CD4-positive, alpha-beta T cell (primary cell): ENCODE measurements at regions not wholly inside any gene's neighbourhood (a gene's known extent, or its start where the extent isn't known, plus 50 kb on each side); places are given as distances from the start of the nearest gene placed in this dataset.
A peak's percentile ranks its signal among the peaks of the same experiment; 100 is the strongest.
"Not testable (repeated sequence)": the region's sequence is repeated elsewhere in the genome, so short reads cannot be mapped to it uniquely, and the experiment has no call there.

Experiments used
- ATAC-seq: fragments of 200-7000 bp; cut with Tn5 transposase; one replicate; pipeline ENCODE4 v1.10.0; 2022; ENCODE audit warnings: mild to moderate bottlenecking; ENCODE audit not compliant: poor library complexity
- CTCF ChIA-PET: fragments of 350-600 bp; sonication (Branson Sonifier 250); formaldehyde crosslinking; loops from one replicate; lab custom pipeline; 2021; ENCODE audit warnings: antibody characterized with exemption, inconsistent platforms; lab: Charles Lee
- POLR2A ChIA-PET: fragments of 350-600 bp; sonication (Branson Sonifier 250); formaldehyde crosslinking; loops from one replicate; lab custom pipeline; 2021; ENCODE audit warnings: antibody characterized with exemption, inconsistent platforms; lab: Charles Lee
- DNase-seq, 14 experiments: peaks; one replicate each; pipeline ENCODE4 v3.0.0-alpha.2; 2013 to 2020; ENCODE audit warnings: mixed read lengths in 2 of 14
- H3K27ac ChIP-seq, 2 donors: one replicate each; pipeline versions ENCODE4 v1.5.1 to v1.7.0; 2013; ENCODE audit warnings: low read length in 2 of 2, low read depth in 1 of 2, mild to moderate bottlenecking in 1 of 2
- H3K27me3 ChIP-seq, 2 experiments: 1 replicate in 1 of 2; 2 replicates in 1 of 2; pipeline versions ENCODE4 v1.6.1 to v1.7.0; 2013; ENCODE audit warnings: low read length in 2 of 2, control low read depth in 1 of 2, mild to moderate bottlenecking in 1 of 2, moderate library complexity in 1 of 2; ENCODE audit not compliant: insufficient read depth in 2 of 2, control insufficient read depth in 1 of 2
- H3K36me3 ChIP-seq: one replicate; pipeline ENCODE4 v1.6.1; 2013; ENCODE audit warnings: low read length, control low read depth; ENCODE audit not compliant: insufficient read depth
- H3K4me1 ChIP-seq: one replicate; pipeline ENCODE4 v1.6.1; 2013; ENCODE audit warnings: low read length, control low read depth; ENCODE audit not compliant: insufficient read depth
- H3K4me3 ChIP-seq: one replicate; pipeline ENCODE4 v1.5.1; 2013; ENCODE audit warnings: mild to moderate bottlenecking, low read length, moderate library complexity
- H3K9me3 ChIP-seq, 2 experiments: 1 replicate in 1 of 2; 2 replicates in 1 of 2; pipeline versions ENCODE4 v1.6.1 to v1.7.0; 2013; ENCODE audit warnings: low read length in 2 of 2, mild to moderate bottlenecking in 2 of 2, control low read depth in 1 of 2, moderate library complexity in 1 of 2; ENCODE audit not compliant: control insufficient read depth in 1 of 2, insufficient read depth in 1 of 2
- H3K27ac Mint-ChIP-seq: one replicate; pipeline ENCODE4 v1.8.0; 2020; ENCODE audit warnings: mixed read lengths
- H3K27me3 Mint-ChIP-seq: one replicate; pipeline ENCODE4 v1.8.0; 2021; ENCODE audit warnings: mixed read lengths
- H3K36me3 Mint-ChIP-seq: one replicate; pipeline ENCODE4 v1.8.0; 2021; ENCODE audit warnings: low read depth, mixed read lengths
- H3K4me1 Mint-ChIP-seq: one replicate; pipeline ENCODE4 v1.8.0; 2021; ENCODE audit warnings: low read depth, mixed read lengths
- H3K4me3 Mint-ChIP-seq: one replicate; pipeline ENCODE4 v1.8.0; 2020; ENCODE audit warnings: mild to moderate bottlenecking, mixed read lengths
- H3K9me3 Mint-ChIP-seq: one replicate; pipeline ENCODE4 v1.8.0; 2020; ENCODE audit warnings: mixed read lengths
- intact Hi-C, 2 experiments: fragments of 100-400 bp; cut with DNase I in 1 of 2; cut with micrococcal nuclease in 1 of 2; formaldehyde crosslinking; loops; one replicate each; pipeline versions ENCODE4 v1.15.1 to v1.9.0; 2023 to 2025; cut with DNase I, micrococcal nuclease
- TF ChIP-seq, protein P1 (sequence below): fragments of 200-600 bp; IDR thresholded peaks from one replicate; pipeline ENCODE4 v1.8.0; 2022; ENCODE audit warnings: antibody characterized with exemption, mild to moderate bottlenecking

DNA sequence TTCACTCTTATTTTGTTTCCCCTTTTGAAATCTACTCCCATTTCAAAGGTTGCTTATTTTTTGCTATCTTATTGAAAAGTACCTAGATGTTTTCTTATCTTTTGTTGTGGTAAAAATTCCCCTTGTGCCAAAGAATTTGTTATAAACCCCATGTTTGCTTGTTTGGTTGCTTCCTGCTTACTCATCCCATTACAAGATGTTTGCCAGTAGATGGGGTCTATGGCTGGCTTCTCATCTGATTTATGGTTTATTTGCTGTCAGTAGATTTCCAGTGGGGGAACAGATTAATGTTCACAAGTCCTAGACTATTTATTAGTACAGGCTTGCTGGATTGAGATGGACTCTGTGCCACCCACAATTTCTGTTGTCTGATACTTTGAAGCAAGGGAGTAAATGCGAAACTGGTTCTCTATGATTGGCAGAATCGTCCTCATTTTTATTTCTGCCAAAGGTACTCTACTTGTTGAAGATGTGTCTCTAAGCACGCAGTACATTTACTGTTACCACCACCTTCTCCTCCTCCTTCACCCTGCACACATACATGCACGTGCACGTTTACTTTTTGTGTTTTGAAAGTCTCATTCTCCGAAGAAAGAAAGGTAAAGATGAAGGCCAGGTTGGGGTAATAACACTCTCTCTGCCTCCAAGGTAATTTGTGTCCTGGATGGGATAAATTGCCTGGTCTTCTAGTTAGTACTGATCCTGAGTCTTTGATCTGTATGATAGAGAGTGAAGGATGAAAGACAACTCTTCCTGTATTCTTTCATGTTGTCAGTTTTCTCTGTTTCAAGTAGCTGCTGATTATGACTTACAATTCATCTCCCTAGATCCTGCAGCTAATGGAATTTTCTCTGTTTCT lies 117.2 kb upstream of the ATP2B1 start:
- Mint-ChIP-seq H3K36me3 (no peaks in the 10 kb centered on the region), H3K9me3 (no peaks in the 10 kb centered on the region), H3K27ac (no peak overlapping the region), H3K27me3 (no peaks in the 10 kb centered on the region), H3K4me3 (no peak overlapping the region), H3K4me1 (peaks cover 14% of the 10 kb centered on the region)
- H3K27me3 ChIP-seq, result no peaks in the 10 kb centered on the region
- peak in 3 of 14 experiments; percentile 13 to 52 (median 46) for DNase-seq
- no peaks in the 10 kb centered on the region for H3K36me3 ChIP-seq
- TF ChIP-seq, protein P1, sequence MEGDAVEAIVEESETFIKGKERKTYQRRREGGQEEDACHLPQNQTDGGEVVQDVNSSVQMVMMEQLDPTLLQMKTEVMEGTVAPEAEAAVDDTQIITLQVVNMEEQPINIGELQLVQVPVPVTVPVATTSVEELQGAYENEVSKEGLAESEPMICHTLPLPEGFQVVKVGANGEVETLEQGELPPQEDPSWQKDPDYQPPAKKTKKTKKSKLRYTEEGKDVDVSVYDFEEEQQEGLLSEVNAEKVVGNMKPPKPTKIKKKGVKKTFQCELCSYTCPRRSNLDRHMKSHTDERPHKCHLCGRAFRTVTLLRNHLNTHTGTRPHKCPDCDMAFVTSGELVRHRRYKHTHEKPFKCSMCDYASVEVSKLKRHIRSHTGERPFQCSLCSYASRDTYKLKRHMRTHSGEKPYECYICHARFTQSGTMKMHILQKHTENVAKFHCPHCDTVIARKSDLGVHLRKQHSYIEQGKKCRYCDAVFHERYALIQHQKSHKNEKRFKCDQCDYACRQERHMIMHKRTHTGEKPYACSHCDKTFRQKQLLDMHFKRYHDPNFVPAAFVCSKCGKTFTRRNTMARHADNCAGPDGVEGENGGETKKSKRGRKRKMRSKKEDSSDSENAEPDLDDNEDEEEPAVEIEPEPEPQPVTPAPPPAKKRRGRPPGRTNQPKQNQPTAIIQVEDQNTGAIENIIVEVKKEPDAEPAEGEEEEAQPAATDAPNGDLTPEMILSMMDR, result no peak
- intact Hi-C loops, result no loop called here
- H3K4me1 ChIP-seq, result no peaks in the 10 kb centered on the region
- CTCF ChIA-PET, result no interaction called here
- no peak overlapping the region for H3K27ac ChIP-seq
- H3K9me3 ChIP-seq, result no peaks in the 10 kb centered on the region
- POLR2A ChIA-PET, result no interaction called here
- ATAC-seq, result no peak
- no peak overlapping the region for H3K4me3 ChIP-seq

GRCh38 chr12:89824822-89825221 lies 116.2 kb upstream of the ATP2B1 start:
- POLR2A ChIA-PET, result no interaction called here
- CTCF ChIA-PET, result no interaction called here
- no peaks in the 10 kb centered on the region for H3K36me3 ChIP-seq

DNA sequence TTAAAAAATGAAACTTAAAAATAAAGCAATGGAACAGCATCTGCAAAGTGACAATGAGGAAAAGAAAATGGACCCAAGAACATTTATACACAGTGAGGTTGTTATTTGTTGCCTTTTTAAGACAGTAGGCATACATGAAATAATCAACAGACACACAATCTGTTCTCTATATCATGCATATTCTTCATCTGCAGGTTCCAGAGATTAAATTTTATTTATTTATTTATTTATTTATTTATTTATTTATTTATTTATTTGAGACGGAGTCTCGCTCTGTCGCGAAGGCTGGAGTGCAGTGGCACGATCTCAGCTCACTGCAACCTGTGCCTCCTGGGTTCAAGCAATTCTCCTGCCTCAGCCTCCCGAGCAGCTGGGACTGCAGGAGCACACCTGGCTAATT lies 114.4 kb upstream of the ATP2B1 start:
- intact Hi-C loops, H3K36me3 ChIP-seq, H3K36me3 Mint-ChIP-seq, H3K27me3 ChIP-seq, H3K27ac ChIP-seq, H3K4me1 ChIP-seq, H3K4me3 Mint-ChIP-seq, H3K27me3 Mint-ChIP-seq, ATAC-seq, H3K9me3 ChIP-seq, H3K27ac Mint-ChIP-seq, H3K4me3 ChIP-seq, H3K9me3 Mint-ChIP-seq, POLR2A ChIA-PET, DNase-seq: not testable (repeated sequence)
- CTCF ChIA-PET, result interaction anchor here (0.8 to 1.0 kb wide), 2 partner anchors 17 to 113 kb away, joined by 3 to 4 read pairs; no protein-coding TSS in a partner anchor
- H3K4me1 Mint-ChIP-seq, result peaks cover 14% of the 10 kb centered on the region

More at GRCh38 chr12:89824822-89825221, 116.2 kb upstream of the ATP2B1 start:
- Mint-ChIP-seq H3K9me3 (no peaks in the 10 kb centered on the region), H3K4me3 (no peak overlapping the region), H3K36me3 (no peaks in the 10 kb centered on the region), H3K27me3 (no peaks in the 10 kb centered on the region), H3K4me1 (peaks cover 14% of the 10 kb centered on the region), H3K27ac (no peak overlapping the region)
- no peaks in the 10 kb centered on the region for H3K9me3 ChIP-seq
- H3K4me1 ChIP-seq, result no peaks in the 10 kb centered on the region
- no peaks in the 10 kb centered on the region for H3K27me3 ChIP-seq
- DNase-seq, result peak in 2 of 14 experiments; percentile 8 to 14
- TF ChIP-seq, protein P1, result no peak
- intact Hi-C loops, result no loop called here
- H3K27ac ChIP-seq, result no peak overlapping the region
- no peak for ATAC-seq
- H3K4me3 ChIP-seq, result no peak overlapping the region
